ENCODE measurements at regions not wholly inside any gene's neighbourhood (a gene's known extent, or its start where the extent isn't known, plus 50 kb on each side); places are given as distances from the start of the nearest gene placed in this dataset.
A peak's percentile ranks its signal among the peaks of the same experiment; 100 is the strongest.

DNA sequence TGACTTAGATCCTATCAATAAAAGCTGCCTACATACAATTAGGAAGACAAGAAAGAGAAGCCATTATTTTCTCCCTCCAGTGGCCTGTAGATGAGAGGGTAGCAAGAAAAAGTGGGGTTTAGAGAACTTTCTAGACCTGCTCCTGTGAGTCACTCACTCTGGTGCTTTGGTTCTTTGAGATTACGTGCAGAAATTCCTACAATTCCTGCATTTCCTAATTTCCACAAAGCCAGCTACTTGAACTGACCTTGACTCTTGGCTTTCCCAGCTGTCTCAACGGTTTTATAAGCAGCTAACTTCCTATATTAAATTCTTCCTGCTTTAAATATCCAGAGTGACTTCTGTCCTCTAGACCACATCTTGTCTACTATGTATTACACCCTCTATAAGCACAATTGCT is 899.5 kb upstream of the KLHL29 start:
- DNase-seq (ENCODE audit: low read depth, low spot score), result no peak
- Histone ChIP-seq H3K27me3 (ENCODE audit: control insufficient read depth, insufficient read depth, low read length) (no peaks in the 10 kb centered on the region), H3K4me3 (ENCODE audit: low read length) (no peak overlapping the region), H3K36me3 (ENCODE audit: control insufficient read depth, insufficient read depth, low read length) (no peaks in the 10 kb centered on the region), H3K27ac (ENCODE audit: low read length) (no peak overlapping the region), H3K9me3 (ENCODE audit: control insufficient read depth, insufficient read depth, low read length) (no peaks in the 10 kb centered on the region), H3K4me1 (ENCODE audit: control insufficient read depth, insufficient read depth, low read length) (0 out of 2 replicates have a peak, but pooled peaks cover 2% of the 10 kb centered on the region)
- WGBS (ENCODE audit: insufficient coverage, insufficient read length), result no CpG with 5 or more reads among the region's 2 CpGs

DNA sequence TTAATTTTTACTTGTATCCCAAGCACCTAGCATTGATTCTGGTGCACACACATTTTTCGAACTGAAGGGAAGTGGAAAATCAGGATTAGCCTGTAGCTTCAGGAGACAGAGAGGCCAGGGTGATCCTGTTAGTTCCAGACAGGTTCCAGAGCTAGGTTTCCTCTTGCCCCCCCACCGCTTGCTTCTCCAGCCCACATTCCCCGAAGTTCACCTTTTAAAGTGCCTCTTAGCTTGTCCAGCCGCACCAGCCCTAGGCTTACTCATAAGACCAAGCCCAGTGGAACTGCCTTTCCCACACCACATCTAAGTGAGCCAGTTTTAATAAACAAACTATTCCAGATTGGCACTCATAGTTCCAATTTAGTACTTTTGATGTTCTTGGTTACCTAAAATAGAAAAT is 898.6 kb upstream of the KLHL29 start:
- no CpG with 5 or more reads among the region's 4 CpGs for WGBS (ENCODE audit: insufficient coverage, insufficient read length)
- Histone ChIP-seq H3K4me1 (ENCODE audit: control insufficient read depth, insufficient read depth, low read length) (0 out of 2 replicates have a peak, but pooled peaks cover 2% of the 10 kb centered on the region), H3K36me3 (ENCODE audit: control insufficient read depth, insufficient read depth, low read length) (no peaks in the 10 kb centered on the region), H3K4me3 (ENCODE audit: low read length) (no peak overlapping the region), H3K9me3 (ENCODE audit: control insufficient read depth, insufficient read depth, low read length) (no peaks in the 10 kb centered on the region), H3K27ac (ENCODE audit: low read length) (no peak overlapping the region), H3K27me3 (ENCODE audit: control insufficient read depth, insufficient read depth, low read length) (no peaks in the 10 kb centered on the region)
- DNase-seq (ENCODE audit: low read depth, low spot score), result no peak

DNA sequence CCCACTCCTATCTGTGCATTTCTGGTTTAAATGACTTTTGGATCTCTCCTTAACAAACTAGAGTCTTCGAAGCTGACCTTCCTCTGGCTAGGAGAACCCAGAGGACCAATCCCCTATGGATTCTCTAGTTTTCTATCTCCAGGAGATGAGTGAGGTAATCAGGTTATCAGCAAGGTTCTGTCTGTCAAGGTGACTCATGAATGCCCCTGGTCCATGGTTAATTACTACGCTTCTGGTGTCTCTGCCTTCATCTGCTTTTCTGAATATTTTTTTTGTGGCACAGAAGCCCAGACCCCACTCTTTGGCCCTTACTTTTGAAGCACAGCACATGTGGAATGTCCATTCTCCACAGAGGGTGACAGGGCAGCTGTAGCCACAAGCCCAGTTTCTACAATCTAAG is 897.9 kb upstream of the KLHL29 start:
- H3K4me3 ChIP-seq (ENCODE audit: low read length), result no peak overlapping the region
- WGBS (ENCODE audit: insufficient coverage, insufficient read length), result no CpG with 5 or more reads among the region's 2 CpGs
- no peaks in the 10 kb centered on the region for H3K9me3 ChIP-seq (ENCODE audit: control insufficient read depth, insufficient read depth, low read length)
- no peak for DNase-seq (ENCODE audit: low read depth, low spot score)
- H3K27me3 ChIP-seq (ENCODE audit: control insufficient read depth, insufficient read depth, low read length), result no peaks in the 10 kb centered on the region
- H3K27ac ChIP-seq (ENCODE audit: low read length), result no peak overlapping the region
- H3K4me1 ChIP-seq (ENCODE audit: control insufficient read depth, insufficient read depth, low read length), result 0 out of 2 replicates have a peak, but pooled peaks cover 2% of the 10 kb centered on the region
- no peaks in the 10 kb centered on the region for H3K36me3 ChIP-seq (ENCODE audit: control insufficient read depth, insufficient read depth, low read length)

DNA sequence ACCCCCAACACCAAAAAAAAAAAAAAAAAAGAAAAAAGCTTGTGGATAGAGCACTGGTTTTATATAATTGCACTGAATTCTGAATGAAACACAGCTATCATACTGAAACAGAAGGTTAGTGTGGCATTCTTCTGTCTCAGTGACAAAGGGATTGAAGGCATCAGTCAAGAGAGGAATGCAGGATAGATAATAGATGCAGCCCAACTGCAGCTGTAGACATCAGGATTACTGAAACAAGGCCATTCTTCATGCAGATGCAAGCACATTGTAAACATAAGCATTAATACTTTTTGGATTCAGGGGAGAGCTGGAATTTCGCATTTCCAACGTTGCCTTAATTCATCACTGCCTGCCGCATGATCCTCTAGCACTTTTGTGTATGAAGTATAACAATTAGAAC is 897.4 kb upstream of the KLHL29 start:
- H3K36me3 ChIP-seq (ENCODE audit: control insufficient read depth, insufficient read depth, low read length), result no peaks in the 10 kb centered on the region
- no peak overlapping the region for H3K4me3 ChIP-seq (ENCODE audit: low read length)
- no CpG with 5 or more reads among the region's 3 CpGs for WGBS (ENCODE audit: insufficient coverage, insufficient read length)
- no peaks in the 10 kb centered on the region for H3K27me3 ChIP-seq (ENCODE audit: control insufficient read depth, insufficient read depth, low read length)
- H3K27ac ChIP-seq (ENCODE audit: low read length), result no peak overlapping the region
- H3K4me1 ChIP-seq (ENCODE audit: control insufficient read depth, insufficient read depth, low read length), result 0 out of 2 replicates have a peak, but pooled peaks cover 2% of the 10 kb centered on the region
- no peaks in the 10 kb centered on the region for H3K9me3 ChIP-seq (ENCODE audit: control insufficient read depth, insufficient read depth, low read length)
- peak; percentile 5 for DNase-seq (ENCODE audit: low read depth, low spot score)

DNA sequence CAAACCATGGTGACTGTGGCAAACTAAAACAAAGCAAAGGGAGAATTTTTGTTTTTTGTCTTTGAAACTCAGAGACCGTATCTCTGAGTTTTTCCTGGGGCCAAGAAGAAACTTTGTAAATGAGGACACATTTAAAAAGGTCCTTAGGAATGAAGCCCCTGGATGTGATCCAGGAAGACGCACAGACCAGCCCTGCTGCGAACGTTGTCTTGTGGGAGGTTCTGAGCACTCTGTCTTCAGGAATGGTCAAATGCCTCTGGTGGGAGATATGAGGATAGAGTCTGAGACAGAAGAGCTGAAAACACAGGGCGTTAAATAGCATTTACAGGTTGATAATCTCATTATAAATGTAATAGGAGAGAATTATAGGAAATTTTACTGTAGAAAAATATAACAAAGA is 893.5 kb upstream of the KLHL29 start:
- H3K27me3 ChIP-seq (ENCODE audit: control insufficient read depth, insufficient read depth, low read length), result no peaks in the 10 kb centered on the region
- no peaks in the 10 kb centered on the region for H3K9me3 ChIP-seq (ENCODE audit: control insufficient read depth, insufficient read depth, low read length)
- no peak overlapping the region for H3K4me3 ChIP-seq (ENCODE audit: low read length)
- no peaks in the 10 kb centered on the region for H3K36me3 ChIP-seq (ENCODE audit: control insufficient read depth, insufficient read depth, low read length)
- no peaks in the 10 kb centered on the region for H3K4me1 ChIP-seq (ENCODE audit: control insufficient read depth, insufficient read depth, low read length)
- no peak for DNase-seq (ENCODE audit: low read depth, low spot score)
- no CpG with 5 or more reads among the region's 5 CpGs for WGBS (ENCODE audit: insufficient coverage, insufficient read length)
- no peak overlapping the region for H3K27ac ChIP-seq (ENCODE audit: low read length)

DNA sequence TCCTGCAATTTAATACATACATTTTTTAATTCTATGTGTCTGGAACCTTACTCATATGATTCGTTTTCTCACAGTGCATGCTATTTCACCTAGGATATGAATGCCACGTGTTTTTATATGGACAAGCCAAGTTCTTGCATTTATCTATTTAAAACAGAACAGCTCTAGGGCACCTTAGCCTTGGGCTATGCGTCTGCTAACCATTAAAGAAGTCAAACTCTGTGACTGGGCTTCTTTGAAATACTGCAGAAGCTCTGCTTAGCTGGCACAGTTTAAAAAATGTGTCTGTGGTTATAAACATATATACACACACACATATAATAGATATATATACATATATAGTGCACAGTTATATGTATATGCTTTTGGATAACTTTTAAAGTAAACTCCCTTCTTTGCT is 890.8 kb upstream of the KLHL29 start:
- Histone ChIP-seq H3K27me3 (ENCODE audit: control insufficient read depth, insufficient read depth, low read length) (no peaks in the 10 kb centered on the region), H3K4me3 (ENCODE audit: low read length) (no peak overlapping the region), H3K9me3 (ENCODE audit: control insufficient read depth, insufficient read depth, low read length) (no peaks in the 10 kb centered on the region), H3K36me3 (ENCODE audit: control insufficient read depth, insufficient read depth, low read length) (no peaks in the 10 kb centered on the region), H3K27ac (ENCODE audit: low read length) (no peak overlapping the region), H3K4me1 (ENCODE audit: control insufficient read depth, insufficient read depth, low read length) (no peaks in the 10 kb centered on the region)
- WGBS (ENCODE audit: insufficient coverage, insufficient read length), result no CpG with 5 or more reads among the region's 3 CpGs
- no peak for DNase-seq (ENCODE audit: low read depth, low spot score)

DNA sequence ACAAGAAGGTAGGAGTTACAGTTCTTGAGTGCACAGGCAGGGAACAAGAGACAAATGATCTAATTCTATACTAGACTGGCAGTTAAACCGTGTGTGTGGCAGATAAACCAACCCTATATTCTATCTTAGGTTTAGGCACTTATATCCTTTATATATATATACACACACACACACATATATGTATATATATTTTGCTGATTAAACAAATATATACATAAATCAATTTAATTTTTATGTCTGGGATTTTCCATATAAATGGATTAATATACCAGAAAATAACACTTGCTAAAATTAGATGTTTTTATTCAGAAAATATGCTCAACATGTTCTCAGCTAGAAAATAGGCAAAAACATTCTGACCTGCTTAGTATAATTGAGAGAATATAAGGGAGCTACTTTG is 887.9 kb upstream of the KLHL29 start:
- Histone ChIP-seq H3K27ac (ENCODE audit: low read length) (no peak overlapping the region), H3K27me3 (ENCODE audit: control insufficient read depth, insufficient read depth, low read length) (no peaks in the 10 kb centered on the region), H3K36me3 (ENCODE audit: control insufficient read depth, insufficient read depth, low read length) (no peaks in the 10 kb centered on the region), H3K9me3 (ENCODE audit: control insufficient read depth, insufficient read depth, low read length) (no peaks in the 10 kb centered on the region), H3K4me1 (ENCODE audit: control insufficient read depth, insufficient read depth, low read length) (no peaks in the 10 kb centered on the region; the same call in 1 of the 2 replicates), H3K4me3 (ENCODE audit: low read length) (no peak overlapping the region)
- WGBS (ENCODE audit: insufficient coverage, insufficient read length), result no CpG with 5 or more reads among the region's 1 CpG
- DNase-seq (ENCODE audit: low read depth, low spot score), result no peak

DNA sequence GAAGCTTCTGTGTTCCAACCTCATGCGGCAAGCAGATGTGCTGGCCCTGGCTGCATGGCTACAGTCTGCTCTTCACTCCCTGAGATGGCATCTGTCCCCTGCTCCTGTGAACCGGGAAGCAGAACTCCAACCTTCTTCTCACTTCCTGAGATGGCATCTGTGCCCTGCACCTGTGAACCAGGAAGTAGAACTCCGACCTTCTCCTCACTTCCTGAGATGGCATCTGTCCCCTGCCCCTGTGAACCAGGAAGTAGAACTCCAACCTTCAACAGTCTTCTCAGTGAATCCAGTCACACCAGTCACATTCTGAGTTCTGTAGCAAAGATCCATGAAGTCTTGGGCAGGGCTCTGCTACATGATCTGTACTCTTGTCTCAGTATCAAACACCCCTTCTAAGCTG is 887.2 kb upstream of the KLHL29 start:
- no peak overlapping the region for H3K4me3 ChIP-seq (ENCODE audit: low read length)
- H3K27ac ChIP-seq (ENCODE audit: low read length), result no peak overlapping the region
- no peak for DNase-seq (ENCODE audit: low read depth, low spot score)
- H3K27me3 ChIP-seq (ENCODE audit: control insufficient read depth, insufficient read depth, low read length), result no peaks in the 10 kb centered on the region
- H3K9me3 ChIP-seq (ENCODE audit: control insufficient read depth, insufficient read depth, low read length), result no peaks in the 10 kb centered on the region
- H3K4me1 ChIP-seq (ENCODE audit: control insufficient read depth, insufficient read depth, low read length), result no peaks in the 10 kb centered on the region; the same call in 1 of the 2 replicates
- no CpG with 5 or more reads among the region's 3 CpGs for WGBS (ENCODE audit: insufficient coverage, insufficient read length)
- no peaks in the 10 kb centered on the region for H3K36me3 ChIP-seq (ENCODE audit: control insufficient read depth, insufficient read depth, low read length)

DNA sequence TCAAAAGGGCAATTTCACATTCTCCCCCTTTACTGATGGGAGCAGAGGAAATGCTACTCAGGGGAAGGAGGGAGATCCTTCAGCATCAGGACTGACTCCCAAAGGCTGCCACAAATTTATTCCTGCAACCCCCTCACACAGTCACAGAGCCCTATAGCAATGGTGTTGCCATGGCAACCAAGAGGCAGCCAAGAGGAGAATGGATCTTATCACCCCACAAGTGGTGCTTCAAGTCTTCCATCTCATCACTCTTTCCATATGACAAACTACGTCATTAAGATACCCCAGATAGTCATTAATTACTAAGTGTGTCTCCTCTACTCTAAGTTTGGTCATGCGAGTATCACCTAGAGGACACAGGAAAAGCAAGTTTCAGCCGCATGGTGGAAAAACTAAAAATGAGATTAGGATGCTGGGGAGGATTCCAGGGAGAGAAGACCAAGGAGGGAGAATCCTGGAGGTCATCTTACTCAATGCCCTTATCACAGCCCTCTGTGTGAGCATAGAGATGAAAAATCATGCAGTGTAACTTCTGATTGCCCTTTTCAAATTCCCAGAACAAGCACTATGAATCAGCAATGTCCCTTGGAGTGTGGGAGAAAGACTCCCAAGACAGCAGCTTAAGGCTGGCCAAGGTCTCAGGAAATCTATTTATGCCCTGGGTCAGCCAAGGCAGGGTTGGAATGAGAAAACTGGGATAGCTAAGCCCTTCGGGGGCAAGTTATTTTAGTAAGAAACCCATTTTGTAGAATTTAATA is 885.7 kb upstream of the KLHL29 start:
- no peaks in the 10 kb centered on the region for H3K9me3 ChIP-seq (ENCODE audit: control insufficient read depth, insufficient read depth, low read length)
- WGBS (ENCODE audit: insufficient coverage, insufficient read length), result no CpG with 5 or more reads among the region's 4 CpGs
- no peak overlapping the region for H3K27ac ChIP-seq (ENCODE audit: low read length)
- DNase-seq (ENCODE audit: low read depth, low spot score), result no peak
- no peak overlapping the region for H3K4me3 ChIP-seq (ENCODE audit: low read length)
- no peaks in the 10 kb centered on the region; the same call in 1 of the 2 replicates for H3K4me1 ChIP-seq (ENCODE audit: control insufficient read depth, insufficient read depth, low read length)
- no peaks in the 10 kb centered on the region for H3K27me3 ChIP-seq (ENCODE audit: control insufficient read depth, insufficient read depth, low read length)
- H3K36me3 ChIP-seq (ENCODE audit: control insufficient read depth, insufficient read depth, low read length), result no peaks in the 10 kb centered on the region

DNA sequence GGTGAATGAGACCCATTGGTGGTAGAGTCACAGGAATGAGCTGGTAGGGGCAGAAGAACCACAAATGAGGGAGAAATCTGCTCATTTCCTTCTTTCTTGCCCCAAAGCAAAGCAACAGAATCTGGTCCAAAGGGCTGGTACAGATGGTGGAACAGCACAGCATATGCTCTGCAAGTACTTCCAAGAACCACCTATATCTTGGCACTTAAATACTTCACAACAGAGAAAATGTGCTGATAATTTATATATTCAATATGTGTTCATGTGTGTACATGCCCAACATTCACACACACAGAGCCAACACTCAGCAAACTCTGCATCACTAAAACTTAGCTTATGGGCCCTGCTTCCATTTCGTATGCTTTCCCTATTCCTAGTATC is 884.4 kb upstream of the KLHL29 start:
- H3K9me3 ChIP-seq (ENCODE audit: control insufficient read depth, insufficient read depth, low read length), result no peaks in the 10 kb centered on the region
- H3K27ac ChIP-seq (ENCODE audit: low read length), result no peak overlapping the region
- H3K36me3 ChIP-seq (ENCODE audit: control insufficient read depth, insufficient read depth, low read length), result no peaks in the 10 kb centered on the region
- no peak overlapping the region for H3K4me3 ChIP-seq (ENCODE audit: low read length)
- no CpG with 5 or more reads among the region's 1 CpG for WGBS (ENCODE audit: insufficient coverage, insufficient read length)
- no peaks in the 10 kb centered on the region; the same call in 1 of the 2 replicates for H3K4me1 ChIP-seq (ENCODE audit: control insufficient read depth, insufficient read depth, low read length)
- H3K27me3 ChIP-seq (ENCODE audit: control insufficient read depth, insufficient read depth, low read length), result no peaks in the 10 kb centered on the region
- DNase-seq (ENCODE audit: low read depth, low spot score), result no peak

DNA sequence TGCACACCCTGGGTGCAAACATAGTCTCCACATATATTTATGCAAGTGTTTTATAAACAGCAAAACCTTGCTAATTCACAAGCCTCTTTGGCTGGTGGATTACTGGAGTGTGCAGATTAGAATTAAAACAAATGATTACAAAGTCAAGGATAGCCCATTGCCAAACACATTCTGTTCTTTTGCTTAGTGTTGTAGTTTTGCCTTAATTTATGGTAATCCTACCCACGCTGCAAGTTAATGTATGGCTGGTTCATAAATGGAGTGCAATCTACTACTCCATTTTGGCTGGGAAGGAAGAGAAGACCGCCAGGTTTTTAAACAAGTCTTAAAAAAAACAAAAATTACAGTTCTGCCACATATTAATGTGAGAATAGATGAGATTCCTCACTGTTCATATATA is 883.1 kb upstream of the KLHL29 start:
- no peaks in the 10 kb centered on the region for H3K9me3 ChIP-seq (ENCODE audit: control insufficient read depth, insufficient read depth, low read length)
- no peaks in the 10 kb centered on the region for H3K27me3 ChIP-seq (ENCODE audit: control insufficient read depth, insufficient read depth, low read length)
- no peak overlapping the region for H3K27ac ChIP-seq (ENCODE audit: low read length)
- no peaks in the 10 kb centered on the region for H3K36me3 ChIP-seq (ENCODE audit: control insufficient read depth, insufficient read depth, low read length)
- no peaks in the 10 kb centered on the region; the same call in 1 of the 2 replicates for H3K4me1 ChIP-seq (ENCODE audit: control insufficient read depth, insufficient read depth, low read length)
- no peak for DNase-seq (ENCODE audit: low read depth, low spot score)
- H3K4me3 ChIP-seq (ENCODE audit: low read length), result no peak overlapping the region
- no CpG with 5 or more reads among the region's 2 CpGs for WGBS (ENCODE audit: insufficient coverage, insufficient read length)

Data from iPS DF 6.9 (cell line).